KMS-11 (cell line): ENCODE measurements at regions not wholly inside any gene's neighbourhood (a gene's known extent, or its start where the extent isn't known, plus 50 kb on each side); places are given as distances from the start of the nearest gene placed in this dataset.

Experiments used
- H2AFZ ChIP-seq: fragments of 200-600 bp; sonication (generic); 2 replicates; pipeline ENCODE4 v1.6.1; 2016; ENCODE audit warnings: antibody characterized with exemption, mixed run types, low read depth
- H3K27ac ChIP-seq: fragments of 200-600 bp; sonication (generic); 2 replicates; pipeline ENCODE4 v1.6.1; 2016; ENCODE audit warnings: mild to moderate bottlenecking, mixed run types
- H3K27me3 ChIP-seq: fragments of 200-600 bp; sonication (generic); 2 replicates; pipeline ENCODE4 v1.6.1; 2017; ENCODE audit warnings: mild to moderate bottlenecking, low read depth, mixed run types, moderate library complexity; ENCODE audit not compliant: insufficient read depth
- H3K36me3 ChIP-seq: fragments of 200-600 bp; sonication (generic); 2 replicates; pipeline ENCODE4 v1.6.1; 2017; ENCODE audit warnings: mild to moderate bottlenecking, mixed run types; ENCODE audit not compliant: insufficient read depth
- H3K4me1 ChIP-seq: fragments of 200-600 bp; sonication (generic); 2 replicates; pipeline ENCODE4 v1.6.1; 2016; ENCODE audit warnings: mild to moderate bottlenecking, low read depth, mixed run types; ENCODE audit not compliant: poor library complexity, severe bottlenecking
- H3K4me2 ChIP-seq: fragments of 200-600 bp; sonication (generic); 2 replicates; pipeline ENCODE4 v1.7.0; 2016; ENCODE audit warnings: mild to moderate bottlenecking, mixed run types
- H3K4me3 ChIP-seq: fragments of 200-600 bp; sonication (generic); IDR thresholded peaks from 2 replicates; pipeline ENCODE4 v1.6.1; 2017; ENCODE audit warnings: low read depth, low read length, mixed read lengths; ENCODE audit not compliant: insufficient read depth
- H3K79me2 ChIP-seq: fragments of 200-600 bp; sonication (generic); 2 replicates; pipeline ENCODE4 v1.6.1; 2016; ENCODE audit warnings: low read depth, mixed run types; ENCODE audit not compliant: insufficient read depth
- H3K9ac ChIP-seq: fragments of 200-600 bp; sonication (generic); 2 replicates; pipeline ENCODE4 v1.6.1; 2016; ENCODE audit warnings: mild to moderate bottlenecking, mixed run types
- H4K20me1 ChIP-seq: fragments of 200-600 bp; sonication (generic); 2 replicates; pipeline ENCODE4 v1.6.1; 2016; ENCODE audit warnings: mild to moderate bottlenecking, mixed run types; ENCODE audit not compliant: insufficient read depth
- TF ChIP-seq, protein P1 (sequence below): fragments of 200-600 bp; sonication (generic); conservative IDR thresholded peaks from 2 replicates; pipeline ENCODE4 v1.6.1; 2017; ENCODE audit warnings: low read depth, mild to moderate bottlenecking, antibody characterized with exemption, low read length, moderate library complexity, mixed read lengths

DNA sequence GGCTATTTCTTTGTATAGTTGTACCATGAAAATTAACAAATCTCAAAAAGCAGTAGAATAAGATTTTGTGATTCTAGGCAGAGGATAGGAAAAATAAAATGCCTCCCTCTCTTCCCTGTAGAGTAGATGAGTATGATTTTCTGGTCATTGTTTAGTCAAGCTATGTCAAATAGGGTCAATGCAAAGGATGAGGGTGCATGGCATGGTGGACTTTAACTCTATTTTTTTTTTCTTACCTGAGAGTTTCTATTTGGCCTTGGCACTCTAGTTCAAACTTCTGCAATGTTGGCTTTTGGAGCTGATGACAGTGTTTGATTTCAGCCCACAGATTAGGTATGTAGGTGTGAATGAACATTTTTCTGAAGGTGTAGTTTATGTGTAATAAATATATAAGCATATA lies 224.5 kb downstream of the TRIB2 start:
- TF ChIP-seq, protein P1, sequence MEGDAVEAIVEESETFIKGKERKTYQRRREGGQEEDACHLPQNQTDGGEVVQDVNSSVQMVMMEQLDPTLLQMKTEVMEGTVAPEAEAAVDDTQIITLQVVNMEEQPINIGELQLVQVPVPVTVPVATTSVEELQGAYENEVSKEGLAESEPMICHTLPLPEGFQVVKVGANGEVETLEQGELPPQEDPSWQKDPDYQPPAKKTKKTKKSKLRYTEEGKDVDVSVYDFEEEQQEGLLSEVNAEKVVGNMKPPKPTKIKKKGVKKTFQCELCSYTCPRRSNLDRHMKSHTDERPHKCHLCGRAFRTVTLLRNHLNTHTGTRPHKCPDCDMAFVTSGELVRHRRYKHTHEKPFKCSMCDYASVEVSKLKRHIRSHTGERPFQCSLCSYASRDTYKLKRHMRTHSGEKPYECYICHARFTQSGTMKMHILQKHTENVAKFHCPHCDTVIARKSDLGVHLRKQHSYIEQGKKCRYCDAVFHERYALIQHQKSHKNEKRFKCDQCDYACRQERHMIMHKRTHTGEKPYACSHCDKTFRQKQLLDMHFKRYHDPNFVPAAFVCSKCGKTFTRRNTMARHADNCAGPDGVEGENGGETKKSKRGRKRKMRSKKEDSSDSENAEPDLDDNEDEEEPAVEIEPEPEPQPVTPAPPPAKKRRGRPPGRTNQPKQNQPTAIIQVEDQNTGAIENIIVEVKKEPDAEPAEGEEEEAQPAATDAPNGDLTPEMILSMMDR: no peak
- H3K36me3 ChIP-seq: no peaks in the 10 kb centered on the region

DNA sequence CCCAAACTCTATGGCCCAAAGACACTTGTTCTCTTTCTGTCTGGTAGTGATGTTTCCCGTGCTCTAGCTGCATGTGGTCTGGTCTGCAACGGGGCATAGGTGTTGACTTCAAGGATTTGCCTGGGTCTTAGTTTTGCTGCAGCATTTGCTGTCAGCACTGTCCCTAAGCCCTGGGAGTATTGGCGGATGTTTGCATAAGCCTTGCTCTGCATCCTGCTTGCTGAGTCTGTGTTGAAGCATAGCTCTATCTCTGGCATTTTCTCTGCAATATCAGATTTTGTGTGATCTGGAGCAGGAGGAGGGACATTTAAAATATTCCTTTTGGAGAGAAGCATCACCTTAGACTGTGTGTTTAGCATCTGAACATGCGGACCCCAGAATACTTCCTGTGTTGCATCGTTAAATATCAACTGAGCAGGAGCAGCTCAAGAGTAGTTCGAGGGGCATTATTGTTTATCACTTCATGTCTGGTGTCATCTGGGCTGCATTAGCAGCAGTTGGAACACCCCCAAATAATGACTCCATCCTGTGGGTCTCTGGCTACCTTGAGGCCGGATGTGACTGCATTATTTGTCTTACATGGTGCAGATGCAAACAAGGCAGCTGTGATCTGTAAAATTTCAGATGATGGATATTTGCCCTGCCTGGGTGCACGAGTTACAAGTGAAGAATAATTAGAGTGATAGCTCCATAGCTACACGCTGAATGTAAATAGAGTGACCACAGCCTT lies 231.7 kb downstream of the TRIB2 start:
- no peak overlapping the region for H2AFZ ChIP-seq
- H3K9ac ChIP-seq: no peak overlapping the region
- no peaks in the 10 kb centered on the region for H3K79me2 ChIP-seq
- TF ChIP-seq, protein P1: no peak
- H4K20me1 ChIP-seq: no peaks in the 10 kb centered on the region
- H3K27ac ChIP-seq: no peak overlapping the region
- H3K27me3 ChIP-seq: no peaks in the 10 kb centered on the region
- no peak overlapping the region for H3K4me2 ChIP-seq
- no peak overlapping the region for H3K4me3 ChIP-seq
- no peaks in the 10 kb centered on the region for H3K36me3 ChIP-seq
- H3K4me1 ChIP-seq: no peaks in the 10 kb centered on the region

More for the DNA sequence above, 224.5 kb downstream of the TRIB2 start:
- H2AFZ ChIP-seq: no peak overlapping the region
- H3K4me2 ChIP-seq: no peak overlapping the region
- no peaks in the 10 kb centered on the region for H4K20me1 ChIP-seq
- no peak overlapping the region for H3K4me3 ChIP-seq
- H3K4me1 ChIP-seq: no peaks in the 10 kb centered on the region
- no peaks in the 10 kb centered on the region for H3K27me3 ChIP-seq
- no peak overlapping the region for H3K27ac ChIP-seq
- H3K9ac ChIP-seq: no peak overlapping the region
- no peaks in the 10 kb centered on the region for H3K79me2 ChIP-seq

DNA sequence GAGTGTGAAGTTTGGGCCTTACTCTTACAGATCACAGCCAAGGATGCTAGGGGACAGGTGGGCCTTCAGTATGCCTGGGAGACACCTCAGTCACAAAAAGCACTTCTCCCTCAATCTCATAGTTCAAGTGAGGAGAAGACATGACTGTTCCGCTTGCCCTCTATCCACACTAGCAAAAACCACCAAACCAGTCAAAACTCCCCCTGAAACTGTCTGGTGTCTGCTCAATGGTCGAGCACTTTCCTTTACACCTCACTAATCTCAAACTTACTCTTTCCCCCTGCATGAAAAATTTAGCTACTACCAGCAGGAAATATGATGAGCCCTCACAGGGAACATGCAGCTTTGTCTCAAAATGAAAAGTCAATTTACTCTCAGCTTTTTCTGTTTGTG lies 232.2 kb downstream of the TRIB2 start:
- Histone ChIP-seq H3K27me3 (no peaks in the 10 kb centered on the region), H3K4me1 (no peaks in the 10 kb centered on the region), H4K20me1 (no peaks in the 10 kb centered on the region), H3K4me3 (no peak overlapping the region), H3K27ac (no peak overlapping the region), H3K36me3 (no peaks in the 10 kb centered on the region), H2AFZ (no peak overlapping the region), H3K9ac (no peak overlapping the region), H3K79me2 (no peaks in the 10 kb centered on the region), H3K4me2 (no peak overlapping the region)
- TF ChIP-seq, protein P1: no peak

DNA sequence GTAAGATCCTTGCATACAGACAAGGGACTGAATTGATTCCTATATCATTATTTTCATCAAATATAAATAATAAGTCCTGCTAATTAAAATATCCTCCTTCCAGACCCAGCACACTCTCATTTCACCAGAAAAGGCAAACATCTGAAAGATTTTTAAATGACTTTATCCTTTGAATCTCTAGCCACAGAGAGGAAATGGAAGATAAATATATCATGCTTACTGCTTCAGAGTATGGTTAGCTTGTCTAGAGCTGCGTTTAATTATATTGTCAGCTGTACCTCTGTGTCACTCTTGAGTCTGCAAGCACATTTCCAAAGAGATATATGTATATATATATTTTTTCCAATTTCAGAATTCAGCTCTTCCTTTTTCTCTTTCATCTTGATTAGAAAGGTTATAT lies 232.7 kb downstream of the TRIB2 start:
- Histone ChIP-seq H3K27ac (no peak overlapping the region), H4K20me1 (no peaks in the 10 kb centered on the region), H3K36me3 (no peaks in the 10 kb centered on the region), H3K4me1 (no peaks in the 10 kb centered on the region), H2AFZ (no peak overlapping the region), H3K4me2 (no peak overlapping the region), H3K9ac (no peak overlapping the region), H3K79me2 (no peaks in the 10 kb centered on the region), H3K4me3 (no peak overlapping the region), H3K27me3 (no peaks in the 10 kb centered on the region)
- TF ChIP-seq, protein P1: no peak
